Heart right ventricle (tissue), 16 donors: ENCODE measurements at regions not wholly inside any gene's neighbourhood (a gene's known extent, or its start where the extent isn't known, plus 50 kb on each side); places are given as distances from the start of the nearest gene placed in this dataset.

Experiments
- ATAC-seq, 8 donors: fragments of 200-7000 bp; cut with Tn5 transposase; one replicate each; pipeline ENCODE4 v1.9.1; 2020; ENCODE audit warnings: mild to moderate bottlenecking in 8 of 8, moderate library complexity in 8 of 8, moderate number of reproducible peaks in 1 of 8
- DNase-seq, 2 donors: peaks; one replicate each; pipeline ENCODE4 v3.0.0-alpha.2; 2020
- H3K27ac ChIP-seq, 10 donors: fragments of 200-600 bp; sonication (generic) in 2 of 10; one replicate each; pipeline versions ENCODE4 v1.5.0 to v1.8.0; 2020 to 2022; ENCODE audit warnings: mild to moderate bottlenecking in 3 of 10
- H3K27me3 ChIP-seq, 7 donors: fragments of 200-600 bp; one replicate each; pipeline ENCODE4 v1.8.0; 2021 to 2022; ENCODE audit warnings: mild to moderate bottlenecking in 2 of 7
- H3K36me3 ChIP-seq, 9 donors: fragments of 200-600 bp; sonication (generic) in 1 of 9; one replicate each; pipeline versions ENCODE4 v1.5.0 to v1.8.0; 2020 to 2022; ENCODE audit warnings: mild to moderate bottlenecking in 2 of 9
- H3K4me1 ChIP-seq, 9 donors: fragments of 200-600 bp; sonication (generic) in 1 of 9; one replicate each; pipeline versions ENCODE4 v1.5.0 to v1.8.0; 2020 to 2022; ENCODE audit warnings: mild to moderate bottlenecking in 4 of 9
- H3K4me3 ChIP-seq, 10 donors: fragments of 200-600 bp; sonication (generic) in 2 of 10; one replicate each; pipeline versions ENCODE4 v1.5.0 to v1.8.0; 2020 to 2022; ENCODE audit warnings: mild to moderate bottlenecking in 7 of 10, moderate library complexity in 2 of 10
- H3K9me3 ChIP-seq, 11 donors: fragments of 200-600 bp in 10 of 11; sonication (generic) in 2 of 11; one replicate each; pipeline versions ENCODE4 v1.5.0 to v1.8.0; 2013 to 2022; ENCODE audit warnings: mild to moderate bottlenecking in 2 of 11, control low read depth in 1 of 11, moderate library complexity in 1 of 11
- WGBS, 2 donors: extraction: QIAGEN DNeasy Blood & Tissue Kit; methylation state at CpG; one replicate each; pipeline ENCODE4 v1.1.7; 2013; ENCODE audit warnings: inconsistent platforms in 1 of 2; 5-methylcytosine and 5-hydroxymethylcytosine counted together
- intact Hi-C, 10 donors: fragments of 100-400 bp; cut with DNase I; formaldehyde crosslinking; loops; one replicate each; pipeline versions ENCODE4 v1.11.1 to v1.14.2; 2022
- TF ChIP-seq, protein P1 (sequence below), 9 donors: fragments of 200-600 bp; sonication (generic) in 2 of 9; IDR thresholded peaks; one replicate each; pipeline versions ENCODE4 v1.5.0 to v1.8.0; 2021 to 2022; ENCODE audit warnings: antibody characterized with exemption in 9 of 9, mild to moderate bottlenecking in 5 of 9, moderate library complexity in 1 of 9
- donor health status: Arrhythmogenic right ventricular cardiomyopathy.
- donor health status: ischemic (EF 13 %, LVEDD 7.1; RV severe dilation, severe dysfunction).
- donor health status: healthy with polysubstance abuse.
- donor health status: DM: no; HTN: yes; CAD: no.
- donor health status: DM: no; HTN: no; CAD: no.
- donor health status: ischemic (EF 25% LVEDD 6.9; RV normal size, moderate dysfunction).
- donor health status: ischemic (EF 25% LVEDD 5.7; RV mildly dilated, moderate dysfunction).
- donor health status: healthy.
- donor health status: DM: yes; HTN: yes; CAD: no.
- donor health status: Ischemic cardiomyopathy.
- donor health status: ischemic (EF 35%, LVEDD 5.7; RV mildly dilated, moderate dysfunction).
- donor health status: nonischemic (EF 11% LVEDD 7.7; RV severe dilation, severe dysfunction).
- donor health status: DM: yes; HTN: yes; CAD: no.
- donor health status: PGD.
- donor health status: ischemic (EF 29% LVEDD 5.4; RV normal size, mild dysfunction).
- donor health status: nonischemic (EF 23%, LVEDD 6.1; RV moderate dilation, normal function).

DNA sequence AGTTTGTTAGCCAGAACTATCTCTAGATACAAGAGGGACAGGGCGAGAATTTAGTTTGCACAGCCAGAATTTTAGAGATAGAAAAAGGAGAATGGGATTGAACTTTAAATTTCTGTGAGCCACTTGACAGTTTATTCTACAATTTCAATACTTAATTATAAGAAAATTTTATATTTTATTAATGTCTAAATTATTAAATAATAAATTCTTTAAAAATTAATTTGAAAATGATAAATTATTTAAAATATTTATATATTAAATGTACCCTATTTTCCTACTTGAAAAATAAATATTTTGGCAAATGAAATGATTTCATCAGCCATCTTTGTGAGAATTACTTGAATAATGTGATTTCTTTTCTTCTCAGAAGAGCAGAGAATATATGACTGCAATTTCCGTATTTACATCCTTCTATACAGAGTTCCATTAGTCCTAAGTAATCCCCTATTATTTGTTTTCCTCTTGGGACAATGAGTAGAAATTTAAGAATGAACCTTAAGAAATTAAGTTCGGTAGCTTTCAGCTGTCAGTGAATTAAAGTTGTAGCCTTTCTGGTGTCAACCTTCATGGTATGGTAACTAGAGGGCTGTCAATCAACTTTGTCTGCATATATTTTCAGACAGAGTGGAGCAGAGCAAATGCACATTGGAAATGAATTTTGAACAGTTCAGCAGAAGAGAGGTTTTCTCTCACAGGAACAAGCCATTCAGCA, 763.9 kb downstream of the PCDH18 start:
- 71 to 83% methylated on average over 3 of the region's 3 CpGs for WGBS, 2 donors
- Histone ChIP-seq H3K9me3 (peaks cover 0 to 10% (median 0%) of the 10 kb centered on the region in 11 donors), H3K27ac (no peak overlapping the region), H3K36me3 (no peaks in the 10 kb centered on the region), H3K27me3 (no peaks in the 10 kb centered on the region), H3K4me1 (no peaks in the 10 kb centered on the region), H3K4me3 (no peak overlapping the region)
- intact Hi-C loops: no loop called here
- ATAC-seq (no peak), DNase-seq (no peak)
- TF ChIP-seq, protein P1, sequence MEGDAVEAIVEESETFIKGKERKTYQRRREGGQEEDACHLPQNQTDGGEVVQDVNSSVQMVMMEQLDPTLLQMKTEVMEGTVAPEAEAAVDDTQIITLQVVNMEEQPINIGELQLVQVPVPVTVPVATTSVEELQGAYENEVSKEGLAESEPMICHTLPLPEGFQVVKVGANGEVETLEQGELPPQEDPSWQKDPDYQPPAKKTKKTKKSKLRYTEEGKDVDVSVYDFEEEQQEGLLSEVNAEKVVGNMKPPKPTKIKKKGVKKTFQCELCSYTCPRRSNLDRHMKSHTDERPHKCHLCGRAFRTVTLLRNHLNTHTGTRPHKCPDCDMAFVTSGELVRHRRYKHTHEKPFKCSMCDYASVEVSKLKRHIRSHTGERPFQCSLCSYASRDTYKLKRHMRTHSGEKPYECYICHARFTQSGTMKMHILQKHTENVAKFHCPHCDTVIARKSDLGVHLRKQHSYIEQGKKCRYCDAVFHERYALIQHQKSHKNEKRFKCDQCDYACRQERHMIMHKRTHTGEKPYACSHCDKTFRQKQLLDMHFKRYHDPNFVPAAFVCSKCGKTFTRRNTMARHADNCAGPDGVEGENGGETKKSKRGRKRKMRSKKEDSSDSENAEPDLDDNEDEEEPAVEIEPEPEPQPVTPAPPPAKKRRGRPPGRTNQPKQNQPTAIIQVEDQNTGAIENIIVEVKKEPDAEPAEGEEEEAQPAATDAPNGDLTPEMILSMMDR (IDR thresholded peaks at IDR 0.05): no peak

DNA sequence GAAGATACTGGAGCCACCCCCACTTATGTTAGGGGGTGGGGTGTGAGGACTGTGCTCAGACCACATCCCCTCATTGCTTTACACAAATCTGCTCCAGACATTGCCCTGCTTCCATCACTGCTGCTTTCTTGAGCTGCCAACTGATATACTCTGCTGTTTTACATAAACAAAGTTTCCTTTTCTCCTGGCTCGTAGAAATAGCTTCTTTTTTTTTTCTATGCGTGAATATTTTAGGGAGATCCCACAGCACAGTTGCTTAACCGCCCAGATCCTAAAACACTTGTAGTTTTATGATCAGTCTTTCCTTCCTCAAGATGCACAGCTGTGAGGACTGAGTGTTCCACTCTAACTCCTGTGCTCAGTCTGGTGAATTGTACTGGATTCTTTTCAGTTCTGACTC, 768.4 kb downstream of the PCDH18 start:
- H3K27ac ChIP-seq: no peak overlapping the region
- TF ChIP-seq, protein P1 (IDR thresholded peaks at IDR 0.05): no peak
- ATAC-seq: no peak
- no peaks in the 10 kb centered on the region for H3K4me1 ChIP-seq
- no peaks in the 10 kb centered on the region for H3K36me3 ChIP-seq
- H3K9me3 ChIP-seq: peaks cover 0 to 5% (median 0%) of the 10 kb centered on the region in 11 donors
- no peaks in the 10 kb centered on the region for H3K27me3 ChIP-seq
- DNase-seq: no peak
- intact Hi-C loops: no loop called here
- H3K4me3 ChIP-seq: no peak overlapping the region
- 63 to 77% methylated on average over 3 of the region's 3 CpGs for WGBS, 2 donors

DNA sequence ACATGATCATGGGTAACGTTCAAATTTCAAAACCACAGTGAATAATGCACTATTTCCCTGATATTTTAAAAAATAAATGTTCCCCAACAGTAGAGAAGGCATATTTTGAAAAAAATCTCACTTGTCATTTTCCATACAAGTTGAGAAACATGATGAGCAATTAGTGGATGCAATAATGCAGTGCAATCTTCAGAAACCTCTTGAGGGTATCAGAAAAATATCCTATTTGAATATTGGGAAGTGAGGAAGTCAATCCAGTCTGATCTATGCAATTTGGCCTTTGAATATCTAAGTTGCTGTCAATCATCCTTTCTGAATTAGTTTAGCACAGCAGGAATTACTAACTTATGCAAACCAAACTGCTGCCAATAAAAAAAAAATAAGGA, 776.8 kb downstream of the PCDH18 start:
- H3K36me3 ChIP-seq: no peaks in the 10 kb centered on the region
- ATAC-seq (no peak), DNase-seq (no peak)
- TF ChIP-seq, protein P1 (IDR thresholded peaks at IDR 0.05): no peak
- no peaks in the 10 kb centered on the region for H3K4me1 ChIP-seq
- no peak overlapping the region for H3K4me3 ChIP-seq
- no peak overlapping the region for H3K27ac ChIP-seq
- no peaks in the 10 kb centered on the region for H3K9me3 ChIP-seq
- intact Hi-C loops: no loop called here
- 64 to 74% methylated on average over 1 of the region's 1 CpG for WGBS, 2 donors
- H3K27me3 ChIP-seq: no peaks in the 10 kb centered on the region

DNA sequence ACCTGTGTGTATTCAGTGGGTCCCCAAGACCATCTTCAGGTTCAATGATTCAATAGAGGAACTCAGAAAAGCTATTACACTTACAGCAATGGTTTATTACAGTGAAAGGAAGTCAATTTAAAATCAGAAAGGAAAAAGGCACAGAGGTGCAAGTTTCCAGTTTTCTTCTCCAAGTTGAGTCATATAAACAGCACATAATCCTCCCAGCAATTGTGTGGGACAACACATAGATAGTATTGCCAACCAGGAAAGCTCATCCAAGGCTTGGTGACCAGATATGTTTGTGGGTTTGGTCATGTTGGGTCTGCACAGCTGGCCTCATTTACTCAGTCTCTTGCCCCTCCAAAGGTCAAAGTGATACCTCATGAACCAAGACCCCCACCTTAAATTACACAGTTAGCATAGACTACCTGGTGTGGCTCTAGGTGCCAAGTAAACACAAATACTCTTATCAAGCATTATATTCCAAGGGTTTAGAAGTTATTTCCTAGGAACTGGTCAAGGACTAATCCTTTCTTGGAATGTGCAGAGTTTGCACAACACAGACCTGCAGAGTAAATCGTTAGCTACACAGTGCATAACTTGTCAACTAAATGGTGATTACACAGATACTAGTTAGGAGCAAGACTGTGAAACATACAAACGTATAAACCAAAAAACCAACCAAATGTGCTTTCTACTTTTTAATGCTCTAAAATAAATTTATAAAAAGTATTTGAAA, 777.3 kb downstream of the PCDH18 start:
- Histone ChIP-seq H3K9me3 (no peaks in the 10 kb centered on the region), H3K36me3 (no peaks in the 10 kb centered on the region), H3K4me3 (no peak overlapping the region), H3K27ac (no peak overlapping the region), H3K4me1 (no peaks in the 10 kb centered on the region), H3K27me3 (no peaks in the 10 kb centered on the region)
- 64 to 65% methylated on average over 2 of the region's 2 CpGs for WGBS, 2 donors
- ATAC-seq (no peak), DNase-seq (no peak)
- TF ChIP-seq, protein P1 (IDR thresholded peaks at IDR 0.05): no peak
- intact Hi-C loops: no loop called here
